ENCODE measurements at regions not wholly inside any gene's neighbourhood (a gene's known extent, or its start where the extent isn't known, plus 50 kb on each side); places are given as distances from the start of the nearest gene placed in this dataset.

GRCh38 chr5:5688925-5689310 is 266.4 kb downstream of the ICE1 start:
- Histone ChIP-seq H2AFZ (ENCODE audit: low read depth, low read length) (no peak overlapping the region), H3K4me3 (ENCODE audit: low read length) (no peak overlapping the region), H3K79me2 (replicated peaks; ENCODE audit: insufficient read depth, low read length) (no peaks in the 10 kb centered on the region), H3K4me2 (ENCODE audit: low read length) (no peak overlapping the region), H4K20me1 (ENCODE audit: insufficient read depth) (no peaks in the 10 kb centered on the region), H3K9me2 (ENCODE audit: insufficient read depth, low read length) (no peaks in the 10 kb centered on the region), H3K9me3 (ENCODE audit: low read length) (no peaks in the 10 kb centered on the region), H3K27me3 (ENCODE audit: insufficient read depth, low read depth, low read length) (no peaks in the 10 kb centered on the region), H3K36me3 (ENCODE audit: insufficient read depth, low read length) (no peaks in the 10 kb centered on the region), H3K9ac (ENCODE audit: low read length) (no peak overlapping the region), H3F3A (ENCODE audit: insufficient read depth, low read length, poor library complexity, severe bottlenecking) (no peaks in the 10 kb centered on the region), H3K27ac (ENCODE audit: low read length) (no peak overlapping the region)
- TF ChIP-seq TAF1 (IDR thresholded peaks at IDR 0.05; ENCODE audit: low read depth) = no peak
- TF ChIP-seq EZH2 (IDR thresholded peaks at IDR 0.05; ENCODE audit: borderline replicate concordance, insufficient read depth, low read length, poor library complexity, severe bottlenecking) = no peak
- TF ChIP-seq, protein P1, sequence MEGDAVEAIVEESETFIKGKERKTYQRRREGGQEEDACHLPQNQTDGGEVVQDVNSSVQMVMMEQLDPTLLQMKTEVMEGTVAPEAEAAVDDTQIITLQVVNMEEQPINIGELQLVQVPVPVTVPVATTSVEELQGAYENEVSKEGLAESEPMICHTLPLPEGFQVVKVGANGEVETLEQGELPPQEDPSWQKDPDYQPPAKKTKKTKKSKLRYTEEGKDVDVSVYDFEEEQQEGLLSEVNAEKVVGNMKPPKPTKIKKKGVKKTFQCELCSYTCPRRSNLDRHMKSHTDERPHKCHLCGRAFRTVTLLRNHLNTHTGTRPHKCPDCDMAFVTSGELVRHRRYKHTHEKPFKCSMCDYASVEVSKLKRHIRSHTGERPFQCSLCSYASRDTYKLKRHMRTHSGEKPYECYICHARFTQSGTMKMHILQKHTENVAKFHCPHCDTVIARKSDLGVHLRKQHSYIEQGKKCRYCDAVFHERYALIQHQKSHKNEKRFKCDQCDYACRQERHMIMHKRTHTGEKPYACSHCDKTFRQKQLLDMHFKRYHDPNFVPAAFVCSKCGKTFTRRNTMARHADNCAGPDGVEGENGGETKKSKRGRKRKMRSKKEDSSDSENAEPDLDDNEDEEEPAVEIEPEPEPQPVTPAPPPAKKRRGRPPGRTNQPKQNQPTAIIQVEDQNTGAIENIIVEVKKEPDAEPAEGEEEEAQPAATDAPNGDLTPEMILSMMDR (IDR thresholded peaks at IDR 0.05; ENCODE audit: poor library complexity, severe bottlenecking) = no peak
- TF ChIP-seq MXI1 (conservative IDR thresholded peaks at IDR 0.05; ENCODE audit: poor library complexity, severe bottlenecking) = no peak
- no peak for TF ChIP-seq EP300 (conservative IDR thresholded peaks at IDR 0.05; ENCODE audit: poor library complexity, severe bottlenecking)
- TF ChIP-seq REST (IDR thresholded peaks at IDR 0.05; ENCODE audit: borderline replicate concordance) = no peak
- no peak for TF ChIP-seq SMC3 (conservative IDR thresholded peaks at IDR 0.05; ENCODE audit: poor library complexity)
- no peak for TF ChIP-seq POLR2AphosphoS5 (IDR thresholded peaks at IDR 0.05)
- TF ChIP-seq RAD21 (conservative IDR thresholded peaks at IDR 0.05) = no peak

- Histone ChIP-seq H3K9me3 (ENCODE audit: low read length) (no peaks in the 10 kb centered on the region), H3K79me2 (replicated peaks; ENCODE audit: insufficient read depth, low read length) (no peaks in the 10 kb centered on the region), H3F3A (ENCODE audit: insufficient read depth, low read length, poor library complexity, severe bottlenecking) (no peaks in the 10 kb centered on the region), H2AFZ (ENCODE audit: low read depth, low read length) (no peak overlapping the region), H3K9me2 (ENCODE audit: insufficient read depth, low read length) (no peaks in the 10 kb centered on the region), H3K27ac (ENCODE audit: low read length) (no peak overlapping the region), H3K27me3 (ENCODE audit: insufficient read depth, low read depth, low read length) (no peaks in the 10 kb centered on the region), H3K4me3 (ENCODE audit: low read length) (no peak overlapping the region), H3K36me3 (ENCODE audit: insufficient read depth, low read length) (no peaks in the 10 kb centered on the region), H3K4me2 (ENCODE audit: low read length) (no peak overlapping the region), H4K20me1 (ENCODE audit: insufficient read depth) (no peaks in the 10 kb centered on the region), H3K9ac (ENCODE audit: low read length) (no peak overlapping the region)
- no peak for TF ChIP-seq RAD21 (conservative IDR thresholded peaks at IDR 0.05)
- no peak for TF ChIP-seq EZH2 (IDR thresholded peaks at IDR 0.05; ENCODE audit: borderline replicate concordance, insufficient read depth, low read length, poor library complexity, severe bottlenecking)
- no peak for TF ChIP-seq EP300 (conservative IDR thresholded peaks at IDR 0.05; ENCODE audit: poor library complexity, severe bottlenecking)
- TF ChIP-seq POLR2AphosphoS5 (IDR thresholded peaks at IDR 0.05) = no peak
- TF ChIP-seq, protein P1 (IDR thresholded peaks at IDR 0.05; ENCODE audit: poor library complexity, severe bottlenecking) = no peak
- TF ChIP-seq TAF1 (IDR thresholded peaks at IDR 0.05; ENCODE audit: low read depth) = no peak
- TF ChIP-seq REST (IDR thresholded peaks at IDR 0.05; ENCODE audit: borderline replicate concordance) = no peak
- no peak for TF ChIP-seq SMC3 (conservative IDR thresholded peaks at IDR 0.05; ENCODE audit: poor library complexity)
- TF ChIP-seq MXI1 (conservative IDR thresholded peaks at IDR 0.05; ENCODE audit: poor library complexity, severe bottlenecking) = no peak
These were observed 265.9 kb downstream of the ICE1 start for GRCh38 chr5:5688194-5688924.

Data from neural cell (in vitro differentiated cells).